Lower lobe of right lung (tissue), 2 donors: ENCODE measurements at regions not wholly inside any gene's neighbourhood (a gene's known extent, or its start where the extent isn't known, plus 50 kb on each side); places are given as distances from the start of the nearest gene placed in this dataset.

Source experiments
- ATAC-seq, 2 donors: fragments of 200-7000 bp; cut with Tn5 transposase; one replicate each; pipeline ENCODE4 v1.9.1; 2020 to 2022; ENCODE audit warnings: mild to moderate bottlenecking in 2 of 2, moderate library complexity in 2 of 2
- DNase-seq: peaks from one replicate; pipeline ENCODE4 v3.0.0-alpha.2; 2020
- H3K27ac ChIP-seq: fragments of 200-600 bp; one replicate; pipeline ENCODE4 v1.8.0; 2022
- H3K27me3 ChIP-seq: fragments of 200-600 bp; one replicate; pipeline ENCODE4 v1.8.0; 2022; ENCODE audit warnings: low read depth
- H3K36me3 ChIP-seq: fragments of 200-600 bp; one replicate; pipeline ENCODE4 v1.8.0; 2022; ENCODE audit warnings: mild to moderate bottlenecking
- H3K4me1 ChIP-seq: fragments of 200-600 bp; one replicate; pipeline ENCODE4 v1.8.0; 2022
- H3K4me3 ChIP-seq: fragments of 200-600 bp; one replicate; pipeline ENCODE4 v1.8.0; 2022; ENCODE audit warnings: mild to moderate bottlenecking
- H3K9me3 ChIP-seq: fragments of 200-600 bp; one replicate; pipeline ENCODE4 v1.8.0; 2022
- intact Hi-C: fragments of 100-400 bp; cut with DNase I; formaldehyde crosslinking; loops from one replicate; pipeline ENCODE4 v1.11.0; 2022
- TF ChIP-seq, protein P1 (sequence below): fragments of 200-600 bp; IDR thresholded peaks from one replicate; pipeline ENCODE4 v1.8.0; 2022; ENCODE audit warnings: antibody characterized with exemption, mild to moderate bottlenecking
- donor health status: DM: no; HTN: yes; CAD: no; lungs with severe emphysema.

DNA sequence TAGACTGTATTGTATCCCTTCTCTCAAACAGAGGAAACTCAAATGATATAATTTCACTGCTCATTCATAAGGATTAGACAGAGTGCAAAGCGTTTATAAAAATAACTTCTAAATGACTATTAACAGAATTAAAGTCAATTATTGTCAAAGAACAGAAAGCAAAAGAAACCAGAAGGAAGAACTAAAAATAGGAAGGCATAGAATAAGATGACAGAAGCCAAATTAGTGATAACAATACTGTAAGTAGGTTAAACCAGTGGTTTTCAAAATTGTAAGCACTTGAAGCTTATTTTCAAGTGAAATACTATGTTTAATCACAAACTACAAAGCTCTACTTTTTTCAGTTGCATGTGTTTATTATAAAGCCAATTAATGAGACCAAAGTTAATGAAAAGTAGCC lies 305.2 kb downstream of the PPP1R2C start:
- DNase-seq (no peak), ATAC-seq (no peak)
- no peaks in the 10 kb centered on the region for H3K9me3 ChIP-seq
- H3K36me3 ChIP-seq = no peaks in the 10 kb centered on the region
- TF ChIP-seq, protein P1, sequence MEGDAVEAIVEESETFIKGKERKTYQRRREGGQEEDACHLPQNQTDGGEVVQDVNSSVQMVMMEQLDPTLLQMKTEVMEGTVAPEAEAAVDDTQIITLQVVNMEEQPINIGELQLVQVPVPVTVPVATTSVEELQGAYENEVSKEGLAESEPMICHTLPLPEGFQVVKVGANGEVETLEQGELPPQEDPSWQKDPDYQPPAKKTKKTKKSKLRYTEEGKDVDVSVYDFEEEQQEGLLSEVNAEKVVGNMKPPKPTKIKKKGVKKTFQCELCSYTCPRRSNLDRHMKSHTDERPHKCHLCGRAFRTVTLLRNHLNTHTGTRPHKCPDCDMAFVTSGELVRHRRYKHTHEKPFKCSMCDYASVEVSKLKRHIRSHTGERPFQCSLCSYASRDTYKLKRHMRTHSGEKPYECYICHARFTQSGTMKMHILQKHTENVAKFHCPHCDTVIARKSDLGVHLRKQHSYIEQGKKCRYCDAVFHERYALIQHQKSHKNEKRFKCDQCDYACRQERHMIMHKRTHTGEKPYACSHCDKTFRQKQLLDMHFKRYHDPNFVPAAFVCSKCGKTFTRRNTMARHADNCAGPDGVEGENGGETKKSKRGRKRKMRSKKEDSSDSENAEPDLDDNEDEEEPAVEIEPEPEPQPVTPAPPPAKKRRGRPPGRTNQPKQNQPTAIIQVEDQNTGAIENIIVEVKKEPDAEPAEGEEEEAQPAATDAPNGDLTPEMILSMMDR = no peak
- H3K4me3 ChIP-seq = no peak overlapping the region
- no peak overlapping the region for H3K27ac ChIP-seq
- H3K4me1 ChIP-seq = no peaks in the 10 kb centered on the region
- H3K27me3 ChIP-seq = no peaks in the 10 kb centered on the region
- intact Hi-C loops = no loop called here

DNA sequence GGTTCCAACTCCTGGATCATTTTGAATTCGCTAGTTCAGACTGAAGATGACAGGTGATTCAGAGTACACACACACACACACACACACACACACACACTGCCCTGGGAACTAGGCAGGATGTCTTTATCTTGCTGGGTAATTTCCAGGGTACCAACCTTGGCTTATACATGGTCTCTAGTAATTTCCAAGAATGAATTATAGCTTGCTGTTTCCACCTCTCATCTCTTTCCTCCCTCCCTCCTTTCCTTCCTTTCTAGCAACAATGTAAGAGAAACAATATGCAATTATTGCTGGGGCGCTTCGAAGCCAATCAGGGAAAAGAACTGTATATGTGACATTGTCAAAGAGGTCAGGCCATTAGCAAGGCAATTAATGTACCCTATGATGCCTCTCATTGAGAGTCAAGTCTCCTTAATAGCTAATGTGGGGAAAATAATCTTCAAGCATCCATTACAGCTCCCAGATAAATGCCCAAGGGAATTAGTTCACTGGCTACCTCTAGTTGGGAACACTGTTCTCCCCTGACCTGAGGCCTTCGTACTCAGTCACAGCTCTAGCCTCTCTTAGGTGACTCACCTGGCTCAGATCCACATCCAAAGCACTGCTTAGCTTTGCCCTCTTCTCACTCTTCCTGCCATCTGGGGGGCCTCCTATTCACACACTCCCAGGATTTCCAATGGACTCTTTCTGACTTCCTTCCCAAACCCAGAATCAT lies 311.5 kb downstream of the PPP1R2C start:
- no peaks in the 10 kb centered on the region for H3K36me3 ChIP-seq
- no peaks in the 10 kb centered on the region for H3K27me3 ChIP-seq
- intact Hi-C loops = no loop called here
- TF ChIP-seq, protein P1 = no peak
- H3K4me3 ChIP-seq = no peak overlapping the region
- DNase-seq (no peak), ATAC-seq (no peak)
- no peaks in the 10 kb centered on the region for H3K4me1 ChIP-seq
- H3K9me3 ChIP-seq = no peaks in the 10 kb centered on the region
- H3K27ac ChIP-seq = no peak overlapping the region

DNA sequence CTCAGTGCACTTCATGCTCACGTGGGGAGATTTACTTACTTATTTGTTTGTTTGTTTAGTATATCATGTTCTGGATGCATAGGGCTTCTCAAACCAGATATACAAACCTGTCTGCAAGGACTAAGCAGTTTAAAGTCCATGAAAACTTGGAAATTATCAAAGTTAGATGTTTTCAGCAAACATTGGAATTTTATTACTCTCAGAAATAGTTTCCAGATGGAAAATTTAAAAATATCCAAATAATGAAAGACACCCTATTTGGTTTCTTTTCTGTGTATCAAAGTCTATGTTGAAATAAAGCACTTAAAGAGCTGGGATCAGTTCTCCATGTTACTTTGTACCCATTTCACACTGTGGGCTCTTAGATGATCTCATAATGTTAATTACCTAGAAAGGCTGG lies 312.1 kb downstream of the PPP1R2C start:
- H3K9me3 ChIP-seq = no peaks in the 10 kb centered on the region
- intact Hi-C loops = no loop called here
- no peak for DNase-seq
- no peaks in the 10 kb centered on the region for H3K27me3 ChIP-seq
- H3K4me1 ChIP-seq = no peaks in the 10 kb centered on the region
- no peak overlapping the region for H3K27ac ChIP-seq
- ATAC-seq = no peak
- TF ChIP-seq, protein P1 = no peak
- H3K4me3 ChIP-seq = no peak overlapping the region
- H3K36me3 ChIP-seq = no peaks in the 10 kb centered on the region

DNA sequence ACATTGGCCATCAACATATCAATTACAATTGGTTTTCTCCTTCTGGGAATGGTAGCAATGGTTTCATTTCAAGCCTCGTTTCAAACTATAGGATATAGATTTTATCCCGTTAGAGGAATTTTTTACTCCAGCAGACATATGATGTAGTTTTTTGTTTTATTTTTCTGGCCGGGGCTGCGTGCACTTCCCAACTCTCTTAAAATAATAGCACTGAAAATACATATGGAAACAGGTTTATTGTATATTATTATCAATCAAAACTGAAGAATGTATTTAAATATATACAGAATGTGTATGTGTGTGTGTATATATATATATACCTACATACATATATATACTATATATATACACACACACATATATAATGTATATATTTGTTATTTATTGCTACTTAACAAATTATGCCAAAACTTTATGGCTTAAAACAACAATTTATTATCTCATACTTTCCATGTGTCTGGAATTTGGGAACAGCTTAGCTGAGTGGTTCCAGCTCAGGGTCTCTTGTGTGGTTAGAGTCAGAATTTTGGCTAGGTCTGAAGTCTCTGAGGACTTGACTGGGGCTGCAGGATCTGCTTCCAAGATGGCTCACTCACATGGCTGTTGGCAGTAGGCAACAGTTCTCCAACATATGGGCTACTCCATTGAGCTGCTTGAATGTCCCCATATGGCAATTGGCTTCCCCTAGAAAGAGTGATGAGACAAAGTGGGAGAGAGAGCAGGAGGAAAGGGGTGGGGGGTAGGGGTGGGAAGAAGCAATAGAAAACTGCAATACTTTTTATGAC lies 314.1 kb downstream of the PPP1R2C start:
- Histone ChIP-seq H3K9me3 (no peaks in the 10 kb centered on the region), H3K4me3 (no peak overlapping the region), H3K4me1 (no peaks in the 10 kb centered on the region), H3K27me3 (no peaks in the 10 kb centered on the region), H3K36me3 (no peaks in the 10 kb centered on the region), H3K27ac (no peak overlapping the region)
- intact Hi-C loops = no loop called here
- ATAC-seq (no peak), DNase-seq (no peak)
- TF ChIP-seq, protein P1 = no peak

DNA sequence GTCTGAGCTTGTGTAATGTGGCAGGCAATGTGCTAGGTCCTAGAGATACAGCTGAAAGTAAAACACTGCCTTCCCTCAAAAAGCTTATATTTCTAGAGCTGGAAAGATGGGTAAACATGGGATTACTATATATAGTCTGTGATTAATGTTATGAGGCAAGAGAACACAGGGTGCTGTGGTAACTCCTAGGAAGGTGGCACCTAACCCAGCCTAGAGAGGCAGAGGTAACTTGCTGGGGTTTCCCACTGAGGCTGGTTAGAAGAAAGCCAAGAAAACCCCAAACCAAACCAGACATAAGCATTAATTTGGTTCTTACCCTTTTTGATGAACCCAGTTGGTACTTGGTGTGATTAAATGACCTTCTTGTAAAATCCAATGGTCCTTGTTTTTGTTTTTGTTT lies 315.0 kb downstream of the PPP1R2C start:
- H3K4me1 ChIP-seq = no peaks in the 10 kb centered on the region
- no peaks in the 10 kb centered on the region for H3K27me3 ChIP-seq
- H3K36me3 ChIP-seq = no peaks in the 10 kb centered on the region
- no peak overlapping the region for H3K4me3 ChIP-seq
- TF ChIP-seq, protein P1 = no peak
- H3K27ac ChIP-seq = no peak overlapping the region
- H3K9me3 ChIP-seq = no peaks in the 10 kb centered on the region
- ATAC-seq (no peak), DNase-seq (no peak)
- intact Hi-C loops = no loop called here
